C4-2B (cell line): ENCODE measurements at regions not wholly inside any gene's neighbourhood (a gene's known extent, or its start where the extent isn't known, plus 50 kb on each side); places are given as distances from the start of the nearest gene placed in this dataset.

Source experiments
- CTCF ChIP-seq: fragments of 450-650 bp; conservative IDR thresholded peaks from 2 replicates; pipeline ENCODE4 v1.5.1; 2017; ENCODE audit warnings: mild to moderate bottlenecking
- ZFX ChIP-seq: fragments of 450-650 bp; IDR thresholded peaks from 2 replicates; pipeline ENCODE4 v1.6.1; 2017

- TF ChIP-seq CTCF (no peak), ZFX (no peak)
Measured at GRCh38 chrX:28321286-28321685, 266.0 kb upstream of the IL1RAPL1 start.
